Sigmoid colon (tissue), 6 donors: ENCODE measurements at regions not wholly inside any gene's neighbourhood (a gene's known extent, or its start where the extent isn't known, plus 50 kb on each side); places are given as distances from the start of the nearest gene placed in this dataset.

Experiments
- DNase-seq: peaks from one replicate; pipeline ENCODE4 v3.0.0-alpha.2; 2019
- H3K27ac ChIP-seq, 4 donors: fragments of 200-600 bp; sonication (generic); one replicate each; pipeline ENCODE4 v1.5.1; 2016 to 2019; ENCODE audit warnings: mild to moderate bottlenecking in 1 of 4
- H3K27me3 ChIP-seq, 3 donors: fragments of 200-600 bp; sonication (generic); one replicate each; pipeline ENCODE4 v1.5.1; 2019; ENCODE audit warnings: mild to moderate bottlenecking in 1 of 3
- H3K36me3 ChIP-seq, 4 donors: fragments of 200-600 bp; sonication (generic); one replicate each; pipeline ENCODE4 v1.5.1; 2016 to 2019
- H3K4me1 ChIP-seq, 4 donors: fragments of 200-600 bp; sonication (generic); one replicate each; pipeline ENCODE4 v1.5.1; 2017 to 2019
- H3K4me3 ChIP-seq, 4 donors: fragments of 200-600 bp; sonication (generic); one replicate each; pipeline ENCODE4 v1.5.1; 2017 to 2019; ENCODE audit warnings: mild to moderate bottlenecking in 2 of 4, moderate library complexity in 1 of 4
- H3K9me3 ChIP-seq, 4 donors: fragments of 200-600 bp in 3 of 4; sonication (generic) in 3 of 4; one replicate each; pipeline versions ENCODE4 v1.5.1 to v1.6.1; 2013 to 2019
- EP300 ChIP-seq, 4 donors: sonication (generic); formaldehyde crosslinking; IDR thresholded peaks; one replicate each; pipeline ENCODE4 v1.6.1; 2017; ENCODE audit warnings: antibody characterized with exemption in 4 of 4
- POLR2A ChIP-seq, 2 donors: fragments of 450-650 bp; IDR thresholded peaks; one replicate each; pipeline ENCODE4 v1.6.1; 2016; ENCODE audit warnings: antibody characterized with exemption in 2 of 2, mild to moderate bottlenecking in 2 of 2, moderate library complexity in 2 of 2
- POLR2AphosphoS5 ChIP-seq, 4 donors: sonication (generic); formaldehyde crosslinking; IDR thresholded peaks; one replicate each; pipeline ENCODE4 v1.6.1; 2017; ENCODE audit warnings: antibody characterized with exemption in 4 of 4
- WGBS, 2 donors: extraction: QIAGEN DNeasy Blood & Tissue Kit; methylation state at CpG; one replicate each; pipeline ENCODE4 v1.1.7; 2013; 5-methylcytosine and 5-hydroxymethylcytosine counted together
- intact Hi-C: fragments of 100-400 bp; cut with DNase I; formaldehyde crosslinking; loops from one replicate; pipeline ENCODE4 v1.15.1; 2023
- TF ChIP-seq, protein P1 (sequence below), 4 experiments: fragments of 450-650 bp in 3 of 4; fragments of 200-600 bp in 1 of 4; IDR thresholded peaks; one replicate each; pipeline ENCODE4 v1.5.1; 2016 to 2019; ENCODE audit warnings: antibody characterized with exemption in 4 of 4, mild to moderate bottlenecking in 3 of 4, moderate library complexity in 2 of 4
- donor health status: healthy with polysubstance abuse.
- donor health status: healthy.

DNA sequence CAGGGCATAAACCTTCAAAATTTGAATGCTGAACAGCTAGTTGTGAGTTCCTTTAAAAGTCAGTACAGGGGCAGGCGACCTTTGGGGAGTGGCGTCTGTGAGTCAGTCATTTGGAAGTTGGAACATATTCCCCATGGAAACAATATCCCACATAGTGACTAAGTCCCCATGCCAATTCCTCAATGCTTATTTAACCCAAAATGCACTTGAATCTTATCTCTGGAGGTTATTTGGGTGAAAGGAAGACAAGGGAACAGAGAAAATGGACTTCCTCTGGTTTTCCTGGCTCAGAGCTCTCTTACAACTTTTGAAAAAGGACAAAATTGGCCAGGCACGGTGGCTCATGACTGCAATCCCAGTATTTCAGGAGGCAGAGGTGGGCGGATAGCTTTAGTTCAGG lies 479.2 kb upstream of the NBEA start:
- no peaks in the 10 kb centered on the region for H3K36me3 ChIP-seq
- intact Hi-C loops = no loop called here
- no peak overlapping the region for H3K4me3 ChIP-seq
- H3K27me3 ChIP-seq = no peaks in the 10 kb centered on the region
- 81 to 85% methylated on average over 4 of the region's 4 CpGs for WGBS, 2 donors
- no peak overlapping the region for H3K27ac ChIP-seq
- no peaks in the 10 kb centered on the region for H3K9me3 ChIP-seq
- no peak for TF ChIP-seq EP300 (IDR thresholded peaks at IDR 0.05)
- no peak for TF ChIP-seq POLR2A (IDR thresholded peaks at IDR 0.05)
- no peak for TF ChIP-seq POLR2AphosphoS5 (IDR thresholded peaks at IDR 0.05)
- TF ChIP-seq, protein P1, sequence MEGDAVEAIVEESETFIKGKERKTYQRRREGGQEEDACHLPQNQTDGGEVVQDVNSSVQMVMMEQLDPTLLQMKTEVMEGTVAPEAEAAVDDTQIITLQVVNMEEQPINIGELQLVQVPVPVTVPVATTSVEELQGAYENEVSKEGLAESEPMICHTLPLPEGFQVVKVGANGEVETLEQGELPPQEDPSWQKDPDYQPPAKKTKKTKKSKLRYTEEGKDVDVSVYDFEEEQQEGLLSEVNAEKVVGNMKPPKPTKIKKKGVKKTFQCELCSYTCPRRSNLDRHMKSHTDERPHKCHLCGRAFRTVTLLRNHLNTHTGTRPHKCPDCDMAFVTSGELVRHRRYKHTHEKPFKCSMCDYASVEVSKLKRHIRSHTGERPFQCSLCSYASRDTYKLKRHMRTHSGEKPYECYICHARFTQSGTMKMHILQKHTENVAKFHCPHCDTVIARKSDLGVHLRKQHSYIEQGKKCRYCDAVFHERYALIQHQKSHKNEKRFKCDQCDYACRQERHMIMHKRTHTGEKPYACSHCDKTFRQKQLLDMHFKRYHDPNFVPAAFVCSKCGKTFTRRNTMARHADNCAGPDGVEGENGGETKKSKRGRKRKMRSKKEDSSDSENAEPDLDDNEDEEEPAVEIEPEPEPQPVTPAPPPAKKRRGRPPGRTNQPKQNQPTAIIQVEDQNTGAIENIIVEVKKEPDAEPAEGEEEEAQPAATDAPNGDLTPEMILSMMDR (IDR thresholded peaks at IDR 0.05) = no peak
- peaks cover 0 to 28% (median 22%) of the 10 kb centered on the region in 4 donors for H3K4me1 ChIP-seq
- no peak for DNase-seq

DNA sequence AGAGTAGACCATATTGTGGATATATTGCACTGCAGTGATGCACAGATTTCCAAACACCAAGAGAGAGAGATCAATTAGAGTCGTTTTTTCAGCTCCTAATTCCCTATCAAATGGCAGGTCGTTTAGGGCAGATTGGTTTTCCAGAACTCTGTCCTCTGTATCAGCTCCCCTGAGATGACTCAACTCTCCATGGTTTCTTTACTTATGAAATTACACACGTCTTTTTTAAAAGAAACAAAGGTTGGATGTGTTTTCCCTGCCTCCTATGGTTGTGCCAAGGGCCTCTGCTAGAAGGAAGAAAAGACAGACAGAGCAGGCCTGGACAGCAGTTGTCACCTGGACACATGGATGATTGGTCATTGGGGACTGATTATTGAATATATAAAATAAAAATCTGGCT lies 478.1 kb upstream of the NBEA start:
- H3K27ac ChIP-seq = no peak overlapping the region
- peaks cover 0 to 30% (median 26%) of the 10 kb centered on the region in 4 donors for H3K4me1 ChIP-seq
- intact Hi-C loops = no loop called here
- TF ChIP-seq EP300 (IDR thresholded peaks at IDR 0.05) (no peak), POLR2A (IDR thresholded peaks at IDR 0.05) (no peak), POLR2AphosphoS5 (IDR thresholded peaks at IDR 0.05) (no peak)
- TF ChIP-seq, protein P1 (IDR thresholded peaks at IDR 0.05) = no peak
- H3K36me3 ChIP-seq = no peaks in the 10 kb centered on the region
- no peak for DNase-seq
- WGBS, 2 donors = 46 to 57% methylated on average over 3 of the region's 3 CpGs
- H3K4me3 ChIP-seq = no peak overlapping the region
- H3K27me3 ChIP-seq = no peaks in the 10 kb centered on the region
- no peaks in the 10 kb centered on the region for H3K9me3 ChIP-seq

DNA sequence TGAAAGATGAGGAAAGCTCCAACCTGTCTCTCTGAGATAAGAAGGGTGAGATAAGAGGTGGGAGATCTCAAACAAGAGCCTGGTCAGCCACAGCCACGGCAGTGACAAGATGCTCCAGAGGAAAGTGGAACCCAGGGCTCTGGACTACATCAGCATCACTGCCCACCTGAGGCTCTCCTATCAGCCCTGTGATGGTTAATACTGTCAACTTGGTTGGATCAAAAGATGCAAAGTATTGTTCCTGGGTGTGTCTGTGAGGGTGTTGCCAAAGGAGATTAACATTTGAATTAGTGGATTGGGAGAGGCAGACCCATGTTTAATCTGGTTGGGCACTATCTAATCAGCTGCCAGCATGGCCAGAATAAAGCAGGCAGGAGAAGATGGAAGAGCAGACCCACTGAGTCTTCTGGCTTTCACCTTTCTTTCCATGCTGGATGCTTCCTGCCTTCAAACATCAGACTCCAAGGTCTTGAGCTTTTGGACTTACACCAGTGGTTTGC lies 476.6 kb upstream of the NBEA start:
- peaks cover 0 to 30% (median 28%) of the 10 kb centered on the region in 4 donors for H3K4me1 ChIP-seq
- intact Hi-C loops = no loop called here

DNA sequence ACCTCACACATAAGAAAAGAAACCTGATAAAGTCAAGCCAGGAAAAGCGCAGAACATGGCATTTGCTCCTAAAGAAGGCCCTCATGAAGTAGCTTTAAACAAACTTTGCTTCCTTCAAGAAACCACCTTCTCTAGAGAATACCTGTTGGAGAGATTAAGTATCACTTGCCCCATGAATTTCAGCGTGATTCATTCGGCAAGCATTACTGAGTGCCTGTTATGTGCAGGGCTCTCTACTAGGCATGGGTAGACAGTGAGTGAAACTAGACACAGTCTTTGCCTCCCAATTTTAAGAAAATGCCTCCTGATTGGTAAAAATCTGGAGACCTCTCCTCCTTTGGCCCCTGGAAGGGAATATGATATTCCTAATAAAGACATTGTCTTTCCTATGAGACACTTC lies 475.8 kb upstream of the NBEA start:
- no peaks in the 10 kb centered on the region for H3K27me3 ChIP-seq
- no peaks in the 10 kb centered on the region for H3K36me3 ChIP-seq
- no peak overlapping the region for H3K27ac ChIP-seq
- H3K4me3 ChIP-seq = no peak overlapping the region
- H3K4me1 ChIP-seq = peaks cover 0 to 30% (median 28%) of the 10 kb centered on the region in 4 donors
- no peak for DNase-seq
- no peaks in the 10 kb centered on the region for H3K9me3 ChIP-seq
- intact Hi-C loops = no loop called here
- TF ChIP-seq POLR2AphosphoS5 (IDR thresholded peaks at IDR 0.05) = no peak
- TF ChIP-seq, protein P1 (IDR thresholded peaks at IDR 0.05) = no peak
- no peak for TF ChIP-seq POLR2A (IDR thresholded peaks at IDR 0.05)
- TF ChIP-seq EP300 (IDR thresholded peaks at IDR 0.05) = no peak
- WGBS, 2 donors = 94 to 97% methylated on average over 3 of the region's 3 CpGs

More for the DNA sequence above, 476.6 kb upstream of the NBEA start:
- TF ChIP-seq EP300 (IDR thresholded peaks at IDR 0.05) = no peak
- no peak for TF ChIP-seq POLR2AphosphoS5 (IDR thresholded peaks at IDR 0.05)
- no peak for TF ChIP-seq POLR2A (IDR thresholded peaks at IDR 0.05)
- TF ChIP-seq, protein P1 (IDR thresholded peaks at IDR 0.05) = no peak
- Histone ChIP-seq H3K27ac (no peak overlapping the region), H3K27me3 (no peaks in the 10 kb centered on the region), H3K9me3 (no peaks in the 10 kb centered on the region), H3K4me3 (no peak overlapping the region), H3K36me3 (no peaks in the 10 kb centered on the region)
- 82 to 85% methylated on average over 1 of the region's 1 CpG for WGBS, 2 donors
- DNase-seq = no peak
